ENCODE measurements at regions not wholly inside any gene's neighbourhood (a gene's known extent, or its start where the extent isn't known, plus 50 kb on each side); places are given as distances from the start of the nearest gene placed in this dataset.
"Not testable (repeated sequence)": the region's sequence is repeated elsewhere in the genome, so short reads cannot be mapped to it uniquely, and the experiment has no call there.

DNA sequence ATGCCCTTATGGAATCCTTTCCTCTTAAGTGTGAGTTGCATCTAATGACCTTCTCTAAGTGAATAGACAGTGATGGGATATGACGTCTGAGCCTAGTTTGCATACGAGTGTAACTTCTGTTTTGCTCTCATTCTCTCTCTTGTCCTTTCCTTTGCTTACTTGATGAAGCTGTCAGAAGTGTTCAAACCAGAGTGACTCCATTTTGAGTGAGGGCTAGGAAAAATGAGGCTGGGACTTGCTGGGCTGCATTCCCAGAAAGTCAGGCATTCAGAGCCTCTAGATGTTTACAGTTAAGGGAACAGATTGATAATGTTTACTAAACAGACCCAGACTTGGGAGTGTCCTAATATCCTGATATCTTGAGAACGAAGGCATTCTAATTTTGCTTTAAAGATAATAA, 311.2 kb upstream of the SOX4 start:
- H3K27ac ChIP-seq; DNase-seq (ENCODE audit: low spot score); H3K9me3 ChIP-seq; ATAC-seq (ENCODE audit: insufficient number of reproducible peaks, low FRiP score, low read depth); H3K36me3 ChIP-seq; H3K4me3 ChIP-seq; H3K27me3 ChIP-seq (replicated peaks; ENCODE audit: insufficient read depth); H3K4me1 ChIP-seq (ENCODE audit: control insufficient read depth in 1 of 2, low read depth in 2 of 2): not testable (repeated sequence)

DNA sequence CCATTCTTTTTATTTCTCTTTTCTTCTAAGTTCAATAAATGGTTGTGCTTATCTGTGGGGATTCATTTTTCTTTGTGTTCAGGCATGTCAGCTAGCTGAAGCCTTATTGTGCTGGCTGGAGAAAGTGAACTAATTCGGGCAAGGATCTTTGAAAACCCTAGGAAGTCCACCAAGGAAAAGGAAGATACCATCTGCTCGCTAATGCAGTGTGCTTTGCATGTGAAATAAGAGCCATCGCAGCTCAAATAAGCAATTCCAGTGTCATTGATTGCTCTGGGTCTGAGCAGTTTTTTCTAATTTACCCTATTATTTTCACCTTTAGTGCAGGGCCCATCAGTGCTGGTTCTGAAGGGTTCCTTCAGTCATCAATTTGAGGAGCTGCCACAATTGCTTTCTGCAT, 309.4 kb upstream of the SOX4 start:
- no peak for TF ChIP-seq CTCF (IDR thresholded peaks at IDR 0.05)
- no peak for DNase-seq (ENCODE audit: low spot score)
- no peaks in the 10 kb centered on the region for H3K36me3 ChIP-seq
- no peaks in the 10 kb centered on the region for H3K9me3 ChIP-seq
- no peak for ATAC-seq (ENCODE audit: insufficient number of reproducible peaks, low FRiP score, low read depth)
- H3K4me3 ChIP-seq, result no peak overlapping the region
- no peaks in the 10 kb centered on the region for H3K27me3 ChIP-seq (replicated peaks; ENCODE audit: insufficient read depth)
- no peak overlapping the region for H3K27ac ChIP-seq
- no peaks in the 10 kb centered on the region for H3K4me1 ChIP-seq (ENCODE audit: control insufficient read depth in 1 of 2, low read depth in 2 of 2)

- Histone ChIP-seq H3K36me3 (no peaks in the 10 kb centered on the region), H3K27ac (no peak overlapping the region), H3K4me1 (ENCODE audit: control insufficient read depth in 1 of 2, low read depth in 2 of 2) (no peaks in the 10 kb centered on the region), H3K9me3 (no peaks in the 10 kb centered on the region), H3K4me3 (no peak overlapping the region), H3K27me3 (replicated peaks; ENCODE audit: insufficient read depth) (no peaks in the 10 kb centered on the region)
- ATAC-seq (ENCODE audit: insufficient number of reproducible peaks, low FRiP score, low read depth), result no peak
- DNase-seq (ENCODE audit: low spot score), result no peak
- no peak for TF ChIP-seq CTCF (IDR thresholded peaks at IDR 0.05)
Measured at GRCh38 chr6:21284706-21285105, 308.8 kb upstream of the SOX4 start.

DNA sequence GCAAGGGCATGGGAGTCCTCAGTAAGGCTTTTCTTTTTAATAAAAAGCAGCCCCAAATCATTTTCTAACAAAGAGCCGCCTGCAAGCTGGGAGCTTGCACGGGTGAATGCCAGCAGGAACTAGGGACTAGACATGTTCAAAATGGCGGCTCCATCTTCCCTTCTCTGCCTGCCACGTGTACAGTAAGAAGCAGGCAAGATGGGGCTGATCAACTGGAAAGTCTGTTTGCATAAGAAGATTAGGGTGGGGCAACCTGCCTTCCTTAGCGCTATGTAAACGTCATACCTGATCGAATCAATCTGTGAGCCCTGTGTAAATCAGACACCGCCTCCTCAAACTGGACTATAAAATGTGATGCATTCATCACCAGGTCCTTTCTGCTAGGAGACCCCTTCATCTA, 299.4 kb upstream of the SOX4 start:
- no peaks in the 10 kb centered on the region for H3K36me3 ChIP-seq
- ATAC-seq (ENCODE audit: insufficient number of reproducible peaks, low FRiP score, low read depth) (no peak), DNase-seq (ENCODE audit: low spot score) (no peak)
- no peak for TF ChIP-seq CTCF (IDR thresholded peaks at IDR 0.05)
- H3K9me3 ChIP-seq, result no peaks in the 10 kb centered on the region
- no peaks in the 10 kb centered on the region for H3K4me1 ChIP-seq (ENCODE audit: control insufficient read depth in 1 of 2, low read depth in 2 of 2)
- H3K27ac ChIP-seq, result no peak overlapping the region
- H3K27me3 ChIP-seq (replicated peaks; ENCODE audit: insufficient read depth), result no peaks in the 10 kb centered on the region
- H3K4me3 ChIP-seq, result no peak overlapping the region

DNA sequence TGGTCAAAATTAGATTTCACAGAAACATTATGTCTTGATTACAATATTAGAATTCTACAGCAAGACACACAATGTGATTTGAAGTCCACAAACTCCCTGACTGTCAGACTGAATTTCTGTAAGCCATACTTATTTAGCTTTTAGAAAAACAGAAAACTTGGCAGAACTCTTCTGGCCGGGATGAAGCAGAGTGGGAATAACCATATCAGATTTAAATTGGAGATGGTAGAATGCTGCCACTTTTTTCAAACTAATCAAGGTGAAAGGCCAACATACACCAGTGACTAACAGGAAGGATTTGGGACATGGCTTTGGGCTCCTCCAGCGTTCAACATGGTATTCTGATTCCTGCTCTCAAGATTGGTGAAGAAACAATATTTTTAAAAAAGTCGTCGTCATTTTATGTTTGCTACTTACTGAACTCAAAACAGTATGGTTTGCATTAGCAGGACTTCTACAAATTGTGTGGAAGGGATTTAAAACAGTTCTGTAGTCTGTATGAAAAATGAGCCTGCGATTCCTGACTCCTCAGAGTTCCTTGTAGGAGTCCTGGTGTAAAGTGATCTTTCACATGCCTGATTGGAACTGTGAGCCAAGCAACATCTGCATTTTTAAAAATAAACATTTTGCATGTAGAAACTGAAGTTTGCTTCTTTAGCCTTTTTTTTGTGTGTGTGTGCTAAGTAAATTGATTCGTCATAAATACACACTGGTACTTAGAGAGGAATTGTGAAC, 297.9 kb upstream of the SOX4 start:
- H3K27me3 ChIP-seq (replicated peaks; ENCODE audit: insufficient read depth), result no peaks in the 10 kb centered on the region
- H3K27ac ChIP-seq, result no peak overlapping the region
- no peak overlapping the region for H3K4me3 ChIP-seq
- DNase-seq (ENCODE audit: low spot score) (no peak), ATAC-seq (ENCODE audit: insufficient number of reproducible peaks, low FRiP score, low read depth) (no peak)
- no peak for TF ChIP-seq CTCF (IDR thresholded peaks at IDR 0.05)
- H3K4me1 ChIP-seq (ENCODE audit: control insufficient read depth in 1 of 2, low read depth in 2 of 2), result no peaks in the 10 kb centered on the region
- H3K36me3 ChIP-seq, result no peaks in the 10 kb centered on the region
- H3K9me3 ChIP-seq, result peaks cover 1% of the 10 kb centered on the region

DNA sequence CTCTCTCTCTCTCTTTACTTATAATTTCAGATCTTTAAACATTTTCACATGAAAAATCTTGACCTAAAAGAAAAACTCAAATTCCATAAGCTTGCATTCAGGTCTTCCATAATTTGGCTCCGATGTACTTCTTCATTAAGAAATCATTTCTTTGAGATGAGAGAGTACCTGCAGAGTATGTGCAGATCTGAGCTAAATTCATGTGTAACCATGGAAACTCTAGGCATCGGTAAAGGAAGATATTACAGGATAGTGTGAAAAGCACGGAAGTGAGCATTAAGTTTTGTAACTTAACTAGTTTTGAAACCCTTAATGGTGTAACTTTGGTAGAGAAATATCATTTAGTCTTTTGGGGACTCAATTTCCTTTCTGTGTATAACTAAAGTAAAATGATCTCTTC, 295.9 kb upstream of the SOX4 start:
- TF ChIP-seq CTCF (IDR thresholded peaks at IDR 0.05), result no peak
- H3K27me3 ChIP-seq (replicated peaks; ENCODE audit: insufficient read depth), result no peaks in the 10 kb centered on the region
- no peak overlapping the region for H3K4me3 ChIP-seq
- H3K4me1 ChIP-seq (ENCODE audit: control insufficient read depth in 1 of 2, low read depth in 2 of 2), result no peaks in the 10 kb centered on the region
- H3K27ac ChIP-seq, result no peak overlapping the region
- ATAC-seq (ENCODE audit: insufficient number of reproducible peaks, low FRiP score, low read depth) (no peak), DNase-seq (ENCODE audit: low spot score) (no peak)
- H3K36me3 ChIP-seq, result no peaks in the 10 kb centered on the region
- H3K9me3 ChIP-seq, result peaks cover 3% of the 10 kb centered on the region

All from thoracic aorta (tissue), 2 donors.